K562 (cell line): ENCODE measurements at regions not wholly inside any gene's neighbourhood (a gene's known extent, or its start where the extent isn't known, plus 50 kb on each side); places are given as distances from the start of the nearest gene placed in this dataset.

Experiments
- ATAC-seq: fragments of 200-7000 bp; cut with Tn5 transposase; 3 replicates; pipeline ENCODE4 v1.9.1; 2020; ENCODE audit warnings: moderate library complexity
- BruUV-seq: library from RNA; stranded (reverse); fragments of 400-500 nt; replicated peaks from 2 replicates; lab custom pipeline; 2021; lab: Mats Ljungman, UMichigan
- CTCF ChIA-PET: fragments of 300-600 bp; formaldehyde crosslinking; extraction: SDS; loops from one replicate; lab custom pipeline; 2021; ENCODE audit warnings: low intra/inter-chr PET ratio; lab: Yijun Ruan, JAX
- POLR2A ChIA-PET: fragments of 300-600, 350-650 bp; sonication (Branson Sonifier 250); formaldehyde crosslinking; extraction: SDS; loops from one replicate; lab custom pipeline; 2021; ENCODE audit warnings: antibody characterized with exemption, inconsistent platforms; lab: Yijun Ruan, JAX
- DNase-seq, 4 experiments: peaks; one replicate each; pipeline versions ENCODE4 v3.0.0 to v3.0.0-alpha.2; 2011 to 2018; ENCODE audit warnings: low spot score in 3 of 4, mixed read lengths in 3 of 4; ENCODE audit errors: extremely low read depth in 1 of 4
- FAIRE-seq: peaks from 2 replicates; lab custom pipeline; 2011; peaks lifted over from hg19 to GRCh38; lab: Jason Lieb, UNC
- H2AFZ ChIP-seq: 2 replicates; pipeline ENCODE4 v1.6.0; 2011; ENCODE audit warnings: low read depth, low read length, control low read depth, inconsistent platforms
- H3K27ac ChIP-seq: fragments of 200-600 bp; 3 replicates; pipeline ENCODE4 v1.8.0; 2011; ENCODE audit warnings: low read depth, mild to moderate bottlenecking, control low read depth, inconsistent platforms, low read length, moderate library complexity, mixed read lengths; ENCODE audit errors: extremely low read depth
- H3K27me3 ChIP-seq, 2 experiments: fragments of 300-600 bp in 1 of 2; 2 replicates in 1 of 2; 3 replicates in 1 of 2; pipeline versions ENCODE4 v1.6.0 to v1.8.0; 2011; ENCODE audit warnings: inconsistent platforms in 2 of 2, low read length in 2 of 2, mild to moderate bottlenecking in 1 of 2, mixed read lengths in 1 of 2, moderate library complexity in 1 of 2; ENCODE audit not compliant: control insufficient read depth in 2 of 2, insufficient read depth in 2 of 2
- H3K36me3 ChIP-seq: fragments of 300-600 bp; 3 replicates; pipeline ENCODE4 v1.8.0; 2011; ENCODE audit warnings: mild to moderate bottlenecking, low read length, inconsistent platforms; ENCODE audit not compliant: control insufficient read depth, insufficient read depth
- H3K4me1 ChIP-seq, 2 experiments: fragments of 200-600 bp in 1 of 2; replicated peaks in 1 of 2; 2 replicates in 1 of 2; 3 replicates in 1 of 2; pipeline versions ENCODE4 v1.5.1 to v1.8.0; 2011; ENCODE audit warnings: inconsistent platforms in 2 of 2, low read length in 2 of 2, mild to moderate bottlenecking in 1 of 2, mixed read lengths in 1 of 2, moderate library complexity in 1 of 2; ENCODE audit not compliant: control insufficient read depth in 2 of 2, insufficient read depth in 2 of 2
- H3K4me2 ChIP-seq: 2 replicates; pipeline ENCODE4 v1.6.1; 2011; ENCODE audit warnings: low read length, control low read depth, inconsistent platforms, mixed read lengths; ENCODE audit not compliant: insufficient read depth
- H3K4me3 ChIP-seq: fragments of 200-600 bp; sonication (generic), shearing (Covaris generic); 2 replicates; pipeline ENCODE4 v1.5.1; 2016; ENCODE audit warnings: control low read depth, inconsistent platforms
- H3K79me2 ChIP-seq: fragments of 200-600 bp; 3 replicates; pipeline ENCODE4 v1.8.0; 2011; ENCODE audit warnings: low read length, inconsistent platforms; ENCODE audit not compliant: control insufficient read depth, insufficient read depth
- H3K9ac ChIP-seq, 2 experiments: 2 replicates each; pipeline versions ENCODE4 v1.6.0 to v1.6.1; 2011; ENCODE audit warnings: low read depth in 2 of 2, low read length in 2 of 2, control low read depth in 1 of 2, inconsistent platforms in 1 of 2, mild to moderate bottlenecking in 1 of 2, mixed read lengths in 1 of 2; ENCODE audit not compliant: insufficient read depth in 1 of 2
- H3K9me1 ChIP-seq: one replicate; pipeline ENCODE4 v1.6.0; 2011; ENCODE audit warnings: inconsistent platforms, mild to moderate bottlenecking, low read length, moderate library complexity; ENCODE audit not compliant: control insufficient read depth, insufficient read depth
- H3K9me3 ChIP-seq: replicated peaks from 2 replicates; pipeline ENCODE4 v1.5.1; 2011; ENCODE audit warnings: low read depth, low read length, inconsistent platforms; ENCODE audit not compliant: control insufficient read depth, insufficient read depth
- H4K20me1 ChIP-seq: replicated peaks from 2 replicates; pipeline ENCODE4 v1.6.1; 2011; ENCODE audit warnings: low read length, inconsistent platforms, mixed read lengths; ENCODE audit not compliant: control insufficient read depth, insufficient read depth
- CREBBP ChIP-seq: IDR thresholded peaks from one replicate; pipeline ENCODE4 v1.6.1; 2012; ENCODE audit warnings: low read depth, mild to moderate bottlenecking, control low read depth, inconsistent platforms, low read length
- CSDE1 ChIP-seq, 2 experiments: fragments of 450-650 bp; IDR thresholded peaks; 2 replicates each; pipeline ENCODE4 v1.6.1; 2016; ENCODE audit warnings: mild to moderate bottlenecking in 1 of 2
- NFRKB ChIP-seq: fragments of 450-650 bp; IDR thresholded peaks from 2 replicates; pipeline ENCODE4 v1.6.1; 2016; ENCODE audit warnings: low read depth
- PHB ChIP-seq: fragments of 250-450 bp; sonication (Bioruptor Pico); IDR thresholded peaks from 2 replicates; pipeline ENCODE4 v1.5.0; 2021
- POLR3G ChIP-seq: IDR thresholded peaks from 2 replicates; pipeline ENCODE4 v1.6.1; 2011; ENCODE audit not compliant: insufficient read length, insufficient replicate concordance; ENCODE audit errors: extremely low read depth
- REST ChIP-seq, 2 experiments: fragments of 450-650 bp; formaldehyde crosslinking in 1 of 2; IDR thresholded peaks; 2 replicates each; pipeline versions ENCODE4 v1.4.0 to v1.6.1; 2014 to 2020; ENCODE audit warnings: mild to moderate bottlenecking in 2 of 2, borderline replicate concordance in 1 of 2, low read depth in 1 of 2
- SMAD2 ChIP-seq: fragments of 150-350 bp; IDR thresholded peaks from 2 replicates; pipeline ENCODE4 v1.6.1; 2014; ENCODE audit warnings: low read depth, mild to moderate bottlenecking, low read length
- SNIP1 ChIP-seq: fragments of 450-650 bp; IDR thresholded peaks from 2 replicates; pipeline ENCODE4 v1.7.1; 2017; ENCODE audit warnings: low read depth, mild to moderate bottlenecking
- TCF7 ChIP-seq: sonication (generic); IDR thresholded peaks from 2 replicates; pipeline ENCODE4 v1.6.1; 2016; ENCODE audit warnings: antibody characterized with exemption, borderline replicate concordance
- WGBS: fragments of 100-300 bp; shearing (Covaris generic); methylation state at CpG from one replicate; pipeline ENCODE4 v1.1.6; 2016; ENCODE audit warnings: low coverage, mixed read lengths; ENCODE audit not compliant: insufficient coverage; ENCODE audit errors: missing lambda C conversion rate; 5-methylcytosine and 5-hydroxymethylcytosine counted together
- in situ Hi-C: fragments of 300-500 bp; cut with MboI; formaldehyde crosslinking; loops from 4 replicates; pipeline ENCODE4 v1.15.0; 2018; ENCODE audit warnings: inconsistent platforms, mixed read lengths
- intact Hi-C: fragments of 100-400 bp; cut with micrococcal nuclease; formaldehyde crosslinking; loops from 2 replicates; pipeline ENCODE4 v1.14.2; 2022

GRCh38 chr20:41853806-41854205, 235.6 kb upstream of the CHD6 start:
- Histone ChIP-seq H3K9me3 (no peaks in the 10 kb centered on the region), H2AFZ (no peak overlapping the region), H3K9me1 (no peaks in the 10 kb centered on the region), H3K36me3 (no peaks in the 10 kb centered on the region), H3K27ac (no peak overlapping the region)
- FAIRE-seq = no peak
- intact Hi-C loops = no loop called here
- no peak for TF ChIP-seq NFRKB
- no peak for TF ChIP-seq SNIP1
- TF ChIP-seq CREBBP = no peak
- TF ChIP-seq SMAD2 = no peak
- no peak for TF ChIP-seq PHB (CRISPR knock-in tag)
- TF ChIP-seq REST (IDR thresholded peaks at IDR 0.05; ENCODE audit: borderline replicate concordance) = 0 out of 2 replicates have a peak, but pooled peaks have one; percentile 24
- TF ChIP-seq REST (CRISPR knock-in tag; IDR thresholded peaks at IDR 0.05; ENCODE audit: low read depth) = no peak
- TF ChIP-seq POLR3G = no peak
- TF ChIP-seq CSDE1 (IDR thresholded peaks at IDR 0.05) = no peak
- no peak for TF ChIP-seq TCF7
- TF ChIP-seq, all 486 proteins: peak for 1
- POLR2A ChIA-PET = interaction anchor here (0.8 kb wide), 1 partner anchor 9 kb away, joined by 8 read pairs; no protein-coding TSS in a partner anchor
- Histone ChIP-seq H3K4me1 (no peaks in the 10 kb centered on the region), H4K20me1 (no peaks in the 10 kb centered on the region), H3K27me3 (no peaks in the 10 kb centered on the region), H3K4me2 (no peak overlapping the region), H3K4me3 (no peak overlapping the region), H3K9ac (no peak overlapping the region), H3K79me2 (no peaks in the 10 kb centered on the region)
- CTCF ChIA-PET = no interaction called here
- WGBS = 0% methylated on average over 2 of the region's 2 CpGs
- no peak for ATAC-seq
- in situ Hi-C loops = no loop called here
- BruUV-seq = no TSS peak
- no peak for DNase-seq
